CD8-positive, alpha-beta memory T cell (primary cell): ENCODE measurements at regions not wholly inside any gene's neighbourhood (a gene's known extent, or its start where the extent isn't known, plus 50 kb on each side); places are given as distances from the start of the nearest gene placed in this dataset.
"Not testable (repeated sequence)": the region's sequence is repeated elsewhere in the genome, so short reads cannot be mapped to it uniquely, and the experiment has no call there.

Experiments
- CTCF ChIA-PET: fragments of 350-600 bp; sonication (Branson Sonifier 250); formaldehyde crosslinking; loops from one replicate; lab custom pipeline; 2021; ENCODE audit warnings: antibody characterized with exemption; lab: Charles Lee
- POLR2A ChIA-PET: fragments of 350-600 bp; sonication (Branson Sonifier 250); formaldehyde crosslinking; loops from one replicate; lab custom pipeline; 2021; ENCODE audit warnings: antibody characterized with exemption; lab: Charles Lee
- DNase-seq, 5 donors: peaks; one replicate each; pipeline versions ENCODE4 v3.0.0 to v3.0.0-alpha.2; 2020 to 2022; ENCODE audit warnings: mixed read lengths in 1 of 5
- H3K27ac ChIP-seq: one replicate; pipeline ENCODE4 v1.7.0; 2013; ENCODE audit warnings: low read depth, mild to moderate bottlenecking, low read length, moderate library complexity
- H3K27me3 ChIP-seq: 2 replicates; pipeline ENCODE4 v1.7.0; 2013; ENCODE audit warnings: low read length, mild to moderate bottlenecking; ENCODE audit not compliant: insufficient read depth, poor library complexity, severe bottlenecking
- H3K36me3 ChIP-seq: 2 replicates; pipeline ENCODE4 v1.7.0; 2013; ENCODE audit warnings: mild to moderate bottlenecking, low read length, moderate library complexity; ENCODE audit not compliant: insufficient read depth
- H3K4me1 ChIP-seq: 2 replicates; pipeline ENCODE4 v1.7.0; 2013; ENCODE audit warnings: mild to moderate bottlenecking, low read length, moderate library complexity; ENCODE audit not compliant: insufficient read depth
- H3K4me3 ChIP-seq: 2 replicates; pipeline ENCODE4 v1.7.0; 2013; ENCODE audit warnings: mild to moderate bottlenecking, low read length
- H3K9me3 ChIP-seq: 2 replicates; pipeline ENCODE4 v1.7.0; 2013; ENCODE audit warnings: mild to moderate bottlenecking, low read length
- H3K27ac Mint-ChIP-seq, 8 donors: one replicate each; pipeline ENCODE4 v1.8.0; 2020 to 2021; ENCODE audit warnings: mixed read lengths in 8 of 8, mild to moderate bottlenecking in 6 of 8, inconsistent platforms in 3 of 8, moderate library complexity in 3 of 8
- H3K27me3 Mint-ChIP-seq, 2 donors: one replicate each; pipeline ENCODE4 v1.8.0; 2020 to 2021; ENCODE audit warnings: mixed read lengths in 2 of 2, mild to moderate bottlenecking in 1 of 2, moderate library complexity in 1 of 2
- H3K36me3 Mint-ChIP-seq, 3 donors: one replicate each; pipeline ENCODE4 v1.8.0; 2020 to 2021; ENCODE audit warnings: mixed read lengths in 3 of 3, inconsistent platforms in 1 of 3, mild to moderate bottlenecking in 1 of 3
- H3K4me1 Mint-ChIP-seq, 3 donors: one replicate each; pipeline ENCODE4 v1.8.0; 2020 to 2021; ENCODE audit warnings: mixed read lengths in 3 of 3, inconsistent platforms in 1 of 3, mild to moderate bottlenecking in 1 of 3
- H3K4me3 Mint-ChIP-seq, 7 donors: one replicate each; pipeline ENCODE4 v1.8.0; 2020 to 2021; ENCODE audit warnings: mixed read lengths in 7 of 7, mild to moderate bottlenecking in 6 of 7, moderate library complexity in 4 of 7, inconsistent platforms in 2 of 7
- H3K9me3 Mint-ChIP-seq, 5 donors: one replicate each; pipeline ENCODE4 v1.8.0; 2020 to 2022; ENCODE audit warnings: mixed read lengths in 5 of 5, mild to moderate bottlenecking in 3 of 5, moderate library complexity in 2 of 5, inconsistent platforms in 1 of 5

GRCh38 chr22:23464796-23465195, 115.3 kb downstream of the IGLL1 start:
- H3K36me3 ChIP-seq, H3K27me3 ChIP-seq, H3K4me1 Mint-ChIP-seq, CTCF ChIA-PET, H3K4me1 ChIP-seq, H3K9me3 ChIP-seq, POLR2A ChIA-PET, H3K4me3 Mint-ChIP-seq, H3K27ac Mint-ChIP-seq, H3K9me3 Mint-ChIP-seq, H3K36me3 Mint-ChIP-seq, DNase-seq, H3K27ac ChIP-seq, H3K4me3 ChIP-seq: not testable (repeated sequence)
- peaks cover 6 to 36% of the 10 kb centered on the region in 2 donors for H3K27me3 Mint-ChIP-seq

- H3K27me3 ChIP-seq, H3K9me3 Mint-ChIP-seq, DNase-seq, H3K36me3 ChIP-seq, H3K4me3 Mint-ChIP-seq, H3K36me3 Mint-ChIP-seq, H3K4me3 ChIP-seq, H3K27ac ChIP-seq, H3K27ac Mint-ChIP-seq, H3K9me3 ChIP-seq, POLR2A ChIA-PET, H3K4me1 ChIP-seq, H3K4me1 Mint-ChIP-seq, CTCF ChIA-PET: not testable (repeated sequence)
- peaks cover 16 to 46% of the 10 kb centered on the region in 2 donors for H3K27me3 Mint-ChIP-seq
These were observed 119.5 kb downstream of the IGLL1 start for GRCh38 chr22:23460517-23461031.

GRCh38 chr22:23459645-23460516, 120.2 kb downstream of the IGLL1 start:
- H3K27ac Mint-ChIP-seq, POLR2A ChIA-PET, H3K4me3 Mint-ChIP-seq, H3K9me3 Mint-ChIP-seq, H3K27ac ChIP-seq, DNase-seq, H3K36me3 ChIP-seq, H3K4me1 Mint-ChIP-seq, CTCF ChIA-PET, H3K36me3 Mint-ChIP-seq, H3K27me3 ChIP-seq, H3K4me3 ChIP-seq, H3K9me3 ChIP-seq, H3K4me1 ChIP-seq: not testable (repeated sequence)
- H3K27me3 Mint-ChIP-seq = peaks cover 17 to 51% of the 10 kb centered on the region in 2 donors

DNA sequence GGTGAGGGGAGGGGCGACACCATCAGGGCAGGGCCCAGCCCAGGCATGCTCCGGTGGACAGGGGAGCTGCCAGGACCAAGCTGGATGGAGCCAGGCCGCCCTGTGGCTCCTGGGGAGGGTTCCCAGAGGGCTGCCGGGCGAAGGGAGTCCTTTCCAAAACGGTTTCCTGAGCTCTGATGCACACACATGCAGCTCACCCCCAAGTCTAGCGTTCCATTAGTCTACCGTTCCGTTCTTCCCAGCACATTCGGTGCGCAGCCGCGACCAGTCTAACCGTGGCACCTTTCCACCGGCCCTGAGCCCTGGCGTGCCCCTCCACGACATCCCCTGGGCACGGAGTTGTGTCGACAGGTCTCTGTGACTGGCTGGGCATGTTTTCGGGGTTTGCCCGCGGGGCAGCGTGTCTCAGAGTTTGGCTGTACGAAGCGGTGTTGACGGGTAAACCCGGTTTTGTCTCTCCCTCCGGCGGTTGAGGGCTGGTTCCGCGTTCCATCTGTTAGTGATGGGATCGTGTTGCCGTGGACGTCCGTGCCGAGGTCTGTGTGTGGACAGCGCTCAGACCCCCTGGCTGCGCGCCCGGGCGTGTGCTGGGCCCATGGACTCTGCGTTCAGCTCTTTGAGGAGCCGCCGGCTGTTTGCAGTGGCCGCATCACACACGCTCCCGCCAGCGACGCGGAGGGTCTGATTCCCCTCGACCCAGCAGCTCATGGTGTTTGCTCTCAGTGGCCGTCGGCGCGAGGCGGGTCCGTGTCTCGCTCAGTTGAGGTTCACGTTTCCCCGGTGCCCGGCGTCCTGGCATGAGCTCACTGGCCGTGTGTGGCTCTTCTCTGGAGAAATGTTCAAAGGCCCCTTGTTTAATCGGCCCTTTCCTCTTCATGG, 121.2 kb downstream of the IGLL1 start:
- H3K4me3 Mint-ChIP-seq = no peak overlapping the region
- H3K4me1 ChIP-seq = no peaks in the 10 kb centered on the region
- H3K27ac ChIP-seq = no peak overlapping the region
- no peaks in the 10 kb centered on the region for H3K27me3 ChIP-seq
- no peaks in the 10 kb centered on the region for H3K4me1 Mint-ChIP-seq
- ChIA-PET CTCF (no interaction called here), POLR2A (no interaction called here)
- no peak overlapping the region for H3K27ac Mint-ChIP-seq
- H3K36me3 ChIP-seq = no peaks in the 10 kb centered on the region
- no peaks in the 10 kb centered on the region for H3K36me3 Mint-ChIP-seq
- no peaks in the 10 kb centered on the region for H3K9me3 ChIP-seq
- H3K4me3 ChIP-seq = no peak overlapping the region
- no peak for DNase-seq
- H3K27me3 Mint-ChIP-seq = peaks cover 17 to 52% of the 10 kb centered on the region in 2 donors
- H3K9me3 Mint-ChIP-seq = no peaks in the 10 kb centered on the region

- Mint-ChIP-seq H3K27me3 (peaks cover 18 to 51% of the 10 kb centered on the region in 2 donors), H3K4me3 (no peak overlapping the region)
These were observed 122.6 kb downstream of the IGLL1 start for GRCh38 chr22:23457380-23457985.

GRCh38 chr22:23456666-23457379, 123.3 kb downstream of the IGLL1 start:
- H3K9me3 ChIP-seq, H3K4me1 Mint-ChIP-seq, H3K27me3 ChIP-seq, H3K4me3 Mint-ChIP-seq, H3K4me3 ChIP-seq, H3K9me3 Mint-ChIP-seq, H3K27ac ChIP-seq, H3K27ac Mint-ChIP-seq, CTCF ChIA-PET, H3K4me1 ChIP-seq, H3K36me3 ChIP-seq, H3K36me3 Mint-ChIP-seq, DNase-seq, POLR2A ChIA-PET: not testable (repeated sequence)
- peaks cover 16 to 51% of the 10 kb centered on the region in 2 donors for H3K27me3 Mint-ChIP-seq

More at GRCh38 chr22:23457380-23457985, 122.6 kb downstream of the IGLL1 start:
- Mint-ChIP-seq H3K9me3 (no peaks in the 10 kb centered on the region), H3K27ac (no peak overlapping the region), H3K4me1 (no peaks in the 10 kb centered on the region), H3K36me3 (no peaks in the 10 kb centered on the region)
- H3K4me1 ChIP-seq = no peaks in the 10 kb centered on the region
- no peak overlapping the region for H3K27ac ChIP-seq
- no peaks in the 10 kb centered on the region for H3K9me3 ChIP-seq
- POLR2A ChIA-PET = no interaction called here
- DNase-seq = no peak
- no peaks in the 10 kb centered on the region for H3K27me3 ChIP-seq
- H3K36me3 ChIP-seq = no peaks in the 10 kb centered on the region
- CTCF ChIA-PET = no interaction called here
- H3K4me3 ChIP-seq = no peak overlapping the region

GRCh38 chr22:23454345-23454744, 125.7 kb downstream of the IGLL1 start:
- H3K27me3 Mint-ChIP-seq = peaks cover 14 to 46% of the 10 kb centered on the region in 2 donors
- H3K4me1 Mint-ChIP-seq, H3K27ac ChIP-seq, DNase-seq, H3K36me3 Mint-ChIP-seq, H3K4me3 Mint-ChIP-seq, H3K27me3 ChIP-seq, H3K27ac Mint-ChIP-seq, CTCF ChIA-PET, H3K36me3 ChIP-seq, H3K4me1 ChIP-seq, H3K4me3 ChIP-seq, H3K9me3 ChIP-seq, H3K9me3 Mint-ChIP-seq, POLR2A ChIA-PET: not testable (repeated sequence)
